Transverse colon (tissue), 4 donors: ENCODE measurements at regions not wholly inside any gene's neighbourhood (a gene's known extent, or its start where the extent isn't known, plus 50 kb on each side); places are given as distances from the start of the nearest gene placed in this dataset.

Experiments
- POLR2AphosphoS5 ChIP-seq, 3 donors: sonication (generic); formaldehyde crosslinking; IDR thresholded peaks; one replicate each; pipeline ENCODE4 v1.6.1; 2016; ENCODE audit warnings: antibody characterized with exemption in 3 of 3
- TF ChIP-seq, protein P1 (sequence below), 5 experiments: fragments of 200-600 bp in 3 of 5; fragments of 450-650 bp in 2 of 5; sonication (generic) in 3 of 5; IDR thresholded peaks; 1 replicate in 2 of 5; 2 replicates in 3 of 5; pipeline ENCODE4 v1.5.1; 2016 to 2017; ENCODE audit warnings: antibody characterized with exemption in 5 of 5, inconsistent platforms in 3 of 5, mild to moderate bottlenecking in 2 of 5, moderate library complexity in 1 of 5

DNA sequence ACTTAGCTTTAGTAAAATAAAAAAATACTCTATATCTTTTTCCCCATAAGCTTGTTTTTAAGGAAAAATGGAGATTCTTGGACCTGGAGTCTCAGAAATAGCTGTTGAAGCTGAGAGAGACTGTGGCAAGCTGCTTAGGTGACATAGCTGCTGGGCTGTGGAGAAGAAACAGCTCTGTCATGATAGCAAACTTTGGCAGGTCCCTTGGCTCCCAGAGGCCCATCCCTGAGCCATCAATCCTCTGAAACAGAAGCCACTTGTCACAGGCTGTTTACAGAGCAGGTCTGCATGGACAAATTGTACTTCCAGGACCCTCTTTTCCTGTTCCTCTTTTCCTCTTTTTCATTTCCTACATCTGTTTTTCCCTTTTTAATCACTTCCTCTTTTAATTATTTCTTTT is 1370.1 kb upstream of the CRIM1 start:
- TF ChIP-seq POLR2AphosphoS5 (IDR thresholded peaks at IDR 0.05): no peak
- TF ChIP-seq, protein P1, sequence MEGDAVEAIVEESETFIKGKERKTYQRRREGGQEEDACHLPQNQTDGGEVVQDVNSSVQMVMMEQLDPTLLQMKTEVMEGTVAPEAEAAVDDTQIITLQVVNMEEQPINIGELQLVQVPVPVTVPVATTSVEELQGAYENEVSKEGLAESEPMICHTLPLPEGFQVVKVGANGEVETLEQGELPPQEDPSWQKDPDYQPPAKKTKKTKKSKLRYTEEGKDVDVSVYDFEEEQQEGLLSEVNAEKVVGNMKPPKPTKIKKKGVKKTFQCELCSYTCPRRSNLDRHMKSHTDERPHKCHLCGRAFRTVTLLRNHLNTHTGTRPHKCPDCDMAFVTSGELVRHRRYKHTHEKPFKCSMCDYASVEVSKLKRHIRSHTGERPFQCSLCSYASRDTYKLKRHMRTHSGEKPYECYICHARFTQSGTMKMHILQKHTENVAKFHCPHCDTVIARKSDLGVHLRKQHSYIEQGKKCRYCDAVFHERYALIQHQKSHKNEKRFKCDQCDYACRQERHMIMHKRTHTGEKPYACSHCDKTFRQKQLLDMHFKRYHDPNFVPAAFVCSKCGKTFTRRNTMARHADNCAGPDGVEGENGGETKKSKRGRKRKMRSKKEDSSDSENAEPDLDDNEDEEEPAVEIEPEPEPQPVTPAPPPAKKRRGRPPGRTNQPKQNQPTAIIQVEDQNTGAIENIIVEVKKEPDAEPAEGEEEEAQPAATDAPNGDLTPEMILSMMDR (IDR thresholded peaks at IDR 0.05): no peak
